WERI-Rb-1 (cell line): ENCODE measurements at regions not wholly inside any gene's neighbourhood (a gene's known extent, or its start where the extent isn't known, plus 50 kb on each side); places are given as distances from the start of the nearest gene placed in this dataset.

Source experiments
- DNase-seq: peaks from one replicate; pipeline ENCODE4 v3.0.0-alpha.2; 2020
- H3K27ac ChIP-seq: fragments of 250-450 bp; sonication (Bioruptor Pico); 2 replicates; pipeline ENCODE4 v1.5.1; 2020; ENCODE audit warnings: mild to moderate bottlenecking, moderate library complexity
- H3K27me3 ChIP-seq: fragments of 250-450 bp; sonication (Bioruptor Pico); 2 replicates; pipeline ENCODE4 v1.5.1; 2021; ENCODE audit warnings: mild to moderate bottlenecking, low read depth, moderate library complexity; ENCODE audit not compliant: insufficient read depth, severe bottlenecking
- H3K36me3 ChIP-seq: fragments of 250-450 bp; sonication (Bioruptor Pico); 2 replicates; pipeline ENCODE4 v1.5.1; 2020; ENCODE audit warnings: mild to moderate bottlenecking, moderate library complexity
- H3K4me3 ChIP-seq: 2 replicates; pipeline ENCODE4 v1.5.1; 2011; ENCODE audit warnings: low read depth, mild to moderate bottlenecking, control low read depth, low read length
- H3K9me3 ChIP-seq: fragments of 250-450 bp; sonication (Bioruptor Pico); 2 replicates; pipeline ENCODE4 v1.5.1; 2021; ENCODE audit warnings: mild to moderate bottlenecking, moderate library complexity; ENCODE audit not compliant: severe bottlenecking
- CTCF ChIP-seq: IDR thresholded peaks from 2 replicates; pipeline ENCODE4 v1.5.1; 2011; ENCODE audit warnings: low read depth, mild to moderate bottlenecking, control low read depth, inconsistent platforms, low read length

- H3K4me3 ChIP-seq = no peak overlapping the region
- peak; percentile 56 for TF ChIP-seq CTCF
- DNase-seq = peak; percentile 38
- no peak overlapping the region for H3K27ac ChIP-seq
- no peaks in the 10 kb centered on the region for H3K27me3 ChIP-seq
- no peaks in the 10 kb centered on the region for H3K36me3 ChIP-seq
- H3K9me3 ChIP-seq = no peaks in the 10 kb centered on the region
Measured at GRCh38 chr13:73767747-73768315, 366.4 kb downstream of the KLF12 start.

- Histone ChIP-seq H3K27me3 (no peaks in the 10 kb centered on the region), H3K36me3 (no peaks in the 10 kb centered on the region), H3K27ac (no peak overlapping the region), H3K9me3 (no peaks in the 10 kb centered on the region), H3K4me3 (no peak overlapping the region)
- no peak for TF ChIP-seq CTCF
- no peak for DNase-seq
Measured at GRCh38 chr13:73767191-73767741, 366.9 kb downstream of the KLF12 start.

GRCh38 chr13:73765651-73766384 lies 368.4 kb downstream of the KLF12 start:
- no peak for TF ChIP-seq CTCF
- Histone ChIP-seq H3K4me3 (peak overlapping the region; percentile 45), H3K27me3 (no peaks in the 10 kb centered on the region), H3K27ac (peak overlapping the region; percentile 85), H3K36me3 (no peaks in the 10 kb centered on the region), H3K9me3 (no peaks in the 10 kb centered on the region)
- peak; percentile 94 for DNase-seq

- no peak for DNase-seq
- Histone ChIP-seq H3K4me3 (no peak overlapping the region), H3K36me3 (no peaks in the 10 kb centered on the region), H3K27ac (no peak overlapping the region), H3K27me3 (no peaks in the 10 kb centered on the region), H3K9me3 (no peaks in the 10 kb centered on the region)
- TF ChIP-seq CTCF = no peak
Measured at GRCh38 chr13:73759434-73759833, 374.8 kb downstream of the KLF12 start.

- no peaks in the 10 kb centered on the region for H3K36me3 ChIP-seq
- no peak for DNase-seq
- no peak overlapping the region for H3K27ac ChIP-seq
- no peaks in the 10 kb centered on the region for H3K9me3 ChIP-seq
- H3K4me3 ChIP-seq = no peak overlapping the region
- TF ChIP-seq CTCF = no peak
- H3K27me3 ChIP-seq = no peaks in the 10 kb centered on the region
Measured at GRCh38 chr13:73757481-73758233, 376.5 kb downstream of the KLF12 start.
